Central memory CD8-positive, alpha-beta T cell (primary cell): ENCODE measurements at regions not wholly inside any gene's neighbourhood (a gene's known extent, or its start where the extent isn't known, plus 50 kb on each side); places are given as distances from the start of the nearest gene placed in this dataset.

Source experiments
- ATAC-seq: fragments of 150-1000 bp; cut with Tn5 transposase; replicated peaks from 2 replicates; pipeline ENCODE4 v1.10.0; 2022; ENCODE audit warnings: mild to moderate bottlenecking, moderate FRiP score, moderate number of reproducible peaks; ENCODE audit not compliant: poor library complexity, severe bottlenecking; ENCODE audit errors: extremely low read depth
- DNase-seq, 2 donors: peaks; one replicate each; pipeline ENCODE4 v3.0.0; 2021; ENCODE audit warnings: low spot score in 2 of 2
- H3K27ac Mint-ChIP-seq: one replicate; pipeline ENCODE4 v1.8.0; 2022; ENCODE audit warnings: low read depth, mild to moderate bottlenecking, moderate library complexity, mixed read lengths
- H3K27me3 Mint-ChIP-seq: one replicate; pipeline ENCODE4 v1.8.0; 2022; ENCODE audit warnings: mixed read lengths
- H3K36me3 Mint-ChIP-seq: one replicate; pipeline ENCODE4 v1.8.0; 2022; ENCODE audit warnings: mild to moderate bottlenecking, moderate library complexity, mixed read lengths; ENCODE audit not compliant: insufficient read depth
- H3K4me1 Mint-ChIP-seq: one replicate; pipeline ENCODE4 v1.8.0; 2022; ENCODE audit warnings: mixed read lengths
- H3K4me3 Mint-ChIP-seq: one replicate; pipeline ENCODE4 v1.8.0; 2022; ENCODE audit warnings: mild to moderate bottlenecking, moderate library complexity, mixed read lengths
- H3K9me3 Mint-ChIP-seq: one replicate; pipeline ENCODE4 v1.8.0; 2022; ENCODE audit warnings: mixed read lengths

- Mint-ChIP-seq H3K4me3 (no peak overlapping the region), H3K27me3 (peaks cover 61% of the 10 kb centered on the region), H3K27ac (no peak overlapping the region), H3K4me1 (no peaks in the 10 kb centered on the region), H3K9me3 (no peaks in the 10 kb centered on the region), H3K36me3 (no peaks in the 10 kb centered on the region)
- ATAC-seq (no peak), DNase-seq (no peak)
Observed at GRCh38 chr15:72979308-72979707, 73.0 kb upstream of the NEO1 start.

DNA sequence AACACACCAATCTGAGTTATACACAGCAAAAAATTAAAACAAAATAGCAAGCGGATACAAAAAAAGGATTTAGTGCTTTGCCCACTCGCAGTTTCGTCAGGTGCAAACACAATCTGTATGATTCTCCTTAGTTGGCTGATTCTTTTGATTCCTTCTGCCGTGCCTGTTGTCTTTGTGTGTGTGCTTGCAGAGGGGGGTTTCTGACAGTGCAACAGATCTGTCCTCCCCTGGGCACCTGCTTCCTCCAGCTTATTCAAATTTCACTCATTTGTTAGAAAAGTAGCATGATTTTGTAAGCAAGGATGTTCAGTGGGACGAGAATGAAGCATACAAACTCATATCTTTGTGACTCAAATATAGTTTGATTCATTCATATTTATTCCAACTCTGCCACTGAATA is 74.0 kb upstream of the NEO1 start:
- H3K9me3 Mint-ChIP-seq, result no peaks in the 10 kb centered on the region
- H3K4me1 Mint-ChIP-seq, result no peaks in the 10 kb centered on the region
- H3K36me3 Mint-ChIP-seq, result no peaks in the 10 kb centered on the region
- H3K27me3 Mint-ChIP-seq, result peaks cover 51% of the 10 kb centered on the region
- DNase-seq (no peak), ATAC-seq (no peak)
- no peak overlapping the region for H3K27ac Mint-ChIP-seq
- H3K4me3 Mint-ChIP-seq, result no peak overlapping the region

- H3K27ac Mint-ChIP-seq, result no peak overlapping the region
- no peak for DNase-seq
- H3K4me3 Mint-ChIP-seq, result no peak overlapping the region
- peaks cover 34% of the 10 kb centered on the region for H3K27me3 Mint-ChIP-seq
- no peaks in the 10 kb centered on the region for H3K36me3 Mint-ChIP-seq
- peaks cover 14% of the 10 kb centered on the region for H3K4me1 Mint-ChIP-seq
- ATAC-seq, result no peak
- H3K9me3 Mint-ChIP-seq, result no peaks in the 10 kb centered on the region
Observed at GRCh38 chr15:72972362-72972761, 79.9 kb upstream of the NEO1 start.

DNA sequence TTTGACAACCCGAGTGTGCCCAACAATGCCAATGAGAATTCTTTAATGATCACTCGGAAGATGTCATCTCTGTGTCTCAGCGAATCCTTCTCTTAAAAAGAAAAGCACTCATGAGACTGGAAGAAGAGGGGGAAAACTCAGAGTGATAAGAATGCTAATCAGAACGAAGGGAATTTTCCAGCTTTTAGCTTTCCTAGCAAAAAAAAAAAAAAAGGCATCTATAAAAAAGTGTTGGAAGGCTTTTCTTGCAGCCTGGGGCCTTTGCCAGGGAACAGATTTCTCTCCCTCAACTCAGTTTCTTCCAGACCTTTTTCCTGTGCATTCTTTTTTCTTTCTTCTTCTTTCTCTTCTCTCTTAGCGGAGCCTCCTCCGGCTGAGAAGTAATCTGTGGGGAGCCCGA is 80.5 kb upstream of the NEO1 start:
- no peak overlapping the region for H3K4me3 Mint-ChIP-seq
- H3K4me1 Mint-ChIP-seq, result peaks cover 14% of the 10 kb centered on the region
- no peak for DNase-seq
- no peaks in the 10 kb centered on the region for H3K9me3 Mint-ChIP-seq
- H3K36me3 Mint-ChIP-seq, result no peaks in the 10 kb centered on the region
- no peak for ATAC-seq
- no peak overlapping the region for H3K27ac Mint-ChIP-seq
- peaks cover 28% of the 10 kb centered on the region for H3K27me3 Mint-ChIP-seq

DNA sequence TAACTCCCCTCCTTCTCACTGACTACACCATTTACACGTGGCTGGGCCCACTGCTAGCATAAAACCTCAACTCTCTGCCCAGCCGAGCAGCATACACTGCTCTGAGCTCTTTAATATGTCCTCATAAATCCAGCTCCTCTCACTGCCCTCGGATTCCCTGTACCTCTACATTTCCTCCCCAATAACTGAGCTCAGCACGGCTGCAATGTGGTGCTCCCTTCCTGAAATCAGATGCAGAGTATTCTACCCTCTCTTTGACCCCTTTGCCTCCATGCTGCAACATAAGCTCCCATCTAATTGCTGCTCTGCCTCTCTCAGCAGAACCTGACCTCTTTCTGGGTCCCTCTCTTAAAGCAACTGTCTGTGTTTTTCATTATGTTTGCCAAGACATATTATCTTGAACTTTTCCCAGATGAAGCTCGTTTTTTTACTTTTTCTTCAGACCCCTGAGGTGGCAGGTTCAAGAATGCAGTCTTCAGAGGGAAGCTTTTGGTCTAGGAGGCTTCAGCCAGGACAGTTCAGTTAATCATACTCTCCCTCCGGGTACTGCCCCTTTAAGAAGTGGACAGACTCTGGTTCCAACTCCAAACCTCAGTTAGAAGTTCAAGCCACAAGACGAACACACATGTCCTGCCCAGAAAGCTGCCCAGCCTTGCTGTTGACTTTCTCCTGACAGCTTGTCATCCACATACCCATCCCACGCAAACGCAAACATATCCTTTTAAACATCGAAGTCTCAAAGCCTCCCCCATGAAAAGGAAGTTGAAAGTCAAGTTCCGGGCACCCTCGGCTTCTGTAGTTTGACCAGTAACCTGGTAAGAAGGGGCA is 81.1 kb upstream of the NEO1 start:
- DNase-seq (no peak), ATAC-seq (no peak)
- Mint-ChIP-seq H3K9me3 (no peaks in the 10 kb centered on the region), H3K4me3 (no peak overlapping the region), H3K36me3 (no peaks in the 10 kb centered on the region), H3K27me3 (peaks cover 26% of the 10 kb centered on the region), H3K27ac (no peak overlapping the region), H3K4me1 (peaks cover 14% of the 10 kb centered on the region)

DNA sequence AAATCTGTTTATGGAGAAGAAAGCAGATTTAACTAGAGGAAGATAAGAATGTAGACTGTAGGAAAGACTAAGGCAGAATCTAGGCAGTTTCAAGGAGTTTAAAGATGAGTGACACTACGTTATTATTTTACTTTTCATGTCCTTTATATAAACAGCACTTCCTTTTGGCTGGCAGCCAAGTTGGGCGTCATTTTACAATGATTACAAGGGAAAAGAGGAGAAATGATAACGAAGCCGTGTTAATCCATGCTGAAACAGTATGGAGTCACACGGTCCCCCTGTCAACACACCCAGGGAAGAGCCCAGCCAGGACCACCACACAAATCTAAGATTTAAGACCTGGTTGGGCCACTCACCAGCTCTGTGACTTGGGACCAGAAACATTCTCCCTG is 83.7 kb upstream of the NEO1 start:
- H3K4me3 Mint-ChIP-seq, result no peak overlapping the region
- no peak for DNase-seq
- H3K36me3 Mint-ChIP-seq, result no peaks in the 10 kb centered on the region
- no peaks in the 10 kb centered on the region for H3K9me3 Mint-ChIP-seq
- no peak overlapping the region for H3K27ac Mint-ChIP-seq
- H3K27me3 Mint-ChIP-seq, result peaks cover 17% of the 10 kb centered on the region
- peaks cover 26% of the 10 kb centered on the region for H3K4me1 Mint-ChIP-seq
- ATAC-seq, result no peak

- ATAC-seq, result no peak
- H3K9me3 Mint-ChIP-seq, result no peaks in the 10 kb centered on the region
Observed at GRCh38 chr15:72967811-72968530, 84.3 kb upstream of the NEO1 start.

GRCh38 chr15:72967397-72967796 is 84.9 kb upstream of the NEO1 start:
- Mint-ChIP-seq H3K9me3 (no peaks in the 10 kb centered on the region), H3K36me3 (no peaks in the 10 kb centered on the region), H3K4me3 (no peak overlapping the region), H3K4me1 (peaks cover 32% of the 10 kb centered on the region), H3K27ac (no peak overlapping the region), H3K27me3 (peaks cover 17% of the 10 kb centered on the region)
- ATAC-seq (peak; percentile 58), DNase-seq (no peak)

More at GRCh38 chr15:72967811-72968530, 84.3 kb upstream of the NEO1 start:
- no peak for DNase-seq
- H3K27ac Mint-ChIP-seq, result no peak overlapping the region
- H3K4me1 Mint-ChIP-seq, result peaks cover 27% of the 10 kb centered on the region
- no peak overlapping the region for H3K4me3 Mint-ChIP-seq
- no peaks in the 10 kb centered on the region for H3K36me3 Mint-ChIP-seq
- peaks cover 17% of the 10 kb centered on the region for H3K27me3 Mint-ChIP-seq

GRCh38 chr15:72966641-72967040 is 85.6 kb upstream of the NEO1 start:
- Mint-ChIP-seq H3K27ac (no peak overlapping the region), H3K9me3 (no peaks in the 10 kb centered on the region), H3K4me3 (no peak overlapping the region), H3K36me3 (no peaks in the 10 kb centered on the region), H3K4me1 (peaks cover 40% of the 10 kb centered on the region), H3K27me3 (peaks cover 13% of the 10 kb centered on the region)
- DNase-seq, result no peak
- ATAC-seq, result no peak

GRCh38 chr15:72965671-72966070 is 86.6 kb upstream of the NEO1 start:
- Mint-ChIP-seq H3K9me3 (no peaks in the 10 kb centered on the region), H3K27me3 (peaks cover 3% of the 10 kb centered on the region), H3K4me1 (peaks cover 30% of the 10 kb centered on the region), H3K36me3 (no peaks in the 10 kb centered on the region), H3K27ac (no peak overlapping the region), H3K4me3 (no peak overlapping the region)
- ATAC-seq (no peak), DNase-seq (no peak)

DNA sequence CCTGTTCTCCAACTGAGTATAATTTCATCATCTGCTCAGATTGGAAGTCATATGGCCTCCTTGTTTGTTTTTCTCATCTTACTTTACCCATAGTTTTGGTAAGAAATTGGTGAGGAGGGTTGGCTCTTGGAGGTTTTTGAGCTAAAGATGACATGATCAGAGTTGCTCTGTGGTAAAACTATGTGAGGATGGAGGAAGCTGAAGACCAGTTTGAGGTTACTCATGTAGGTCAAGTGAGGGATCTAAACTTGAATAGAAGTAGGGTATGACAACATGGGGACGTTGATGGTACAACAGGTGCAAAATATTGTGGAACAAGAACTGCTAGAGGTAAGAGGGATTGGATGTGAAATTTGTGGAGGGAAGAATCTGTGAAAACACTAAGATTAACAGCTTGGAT is 87.7 kb upstream of the NEO1 start:
- Mint-ChIP-seq H3K36me3 (no peaks in the 10 kb centered on the region), H3K9me3 (no peaks in the 10 kb centered on the region), H3K4me1 (peaks cover 30% of the 10 kb centered on the region), H3K4me3 (no peak overlapping the region), H3K27ac (no peak overlapping the region), H3K27me3 (no peaks in the 10 kb centered on the region)
- ATAC-seq (no peak), DNase-seq (no peak)

DNA sequence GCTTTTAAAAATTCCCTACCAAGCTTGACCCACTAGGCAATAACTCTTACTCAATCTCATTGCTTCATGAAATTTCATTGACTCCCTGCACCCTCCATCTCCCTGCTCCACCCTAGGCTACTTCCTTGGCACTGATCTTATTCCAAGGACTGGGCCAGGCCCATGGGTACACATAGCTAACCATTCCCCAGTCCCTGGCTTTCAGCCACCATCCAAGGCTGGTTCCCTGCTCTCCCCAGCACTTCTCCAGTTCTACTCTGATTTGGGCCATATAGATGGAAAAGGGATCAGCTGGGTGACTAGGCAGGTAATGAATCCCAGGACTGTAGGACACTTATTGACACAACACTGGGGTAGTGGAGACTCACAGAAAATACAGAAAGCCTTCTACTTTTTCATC is 88.1 kb upstream of the NEO1 start:
- DNase-seq, result no peak
- Mint-ChIP-seq H3K9me3 (no peaks in the 10 kb centered on the region), H3K36me3 (no peaks in the 10 kb centered on the region), H3K27ac (peak overlapping the region; percentile 70), H3K27me3 (no peaks in the 10 kb centered on the region), H3K4me1 (peaks cover 30% of the 10 kb centered on the region), H3K4me3 (no peak overlapping the region)
- ATAC-seq, result no peak

- H3K27me3 Mint-ChIP-seq, result no peaks in the 10 kb centered on the region
- ATAC-seq (no peak), DNase-seq (no peak)
- no peaks in the 10 kb centered on the region for H3K36me3 Mint-ChIP-seq
- no peaks in the 10 kb centered on the region for H3K9me3 Mint-ChIP-seq
- H3K4me3 Mint-ChIP-seq, result no peak overlapping the region
- peaks cover 25% of the 10 kb centered on the region for H3K4me1 Mint-ChIP-seq
- H3K27ac Mint-ChIP-seq, result no peak overlapping the region
Observed at GRCh38 chr15:72962054-72962702, 90.1 kb upstream of the NEO1 start.
